Cerebellar cortex (tissue), 1 donor: ENCODE measurements at regions not wholly inside any gene's neighbourhood (a gene's known extent, or its start where the extent isn't known, plus 50 kb on each side); places are given as distances from the start of the nearest gene placed in this dataset.
"Not testable (repeated sequence)": the region's sequence is repeated elsewhere in the genome, so short reads cannot be mapped to it uniquely, and the experiment has no call there.

Experiments used
- DNase-seq: peaks from one replicate; pipeline ENCODE4 v3.0.0-alpha.2; 2015; ENCODE audit warnings: low spot score

DNA sequence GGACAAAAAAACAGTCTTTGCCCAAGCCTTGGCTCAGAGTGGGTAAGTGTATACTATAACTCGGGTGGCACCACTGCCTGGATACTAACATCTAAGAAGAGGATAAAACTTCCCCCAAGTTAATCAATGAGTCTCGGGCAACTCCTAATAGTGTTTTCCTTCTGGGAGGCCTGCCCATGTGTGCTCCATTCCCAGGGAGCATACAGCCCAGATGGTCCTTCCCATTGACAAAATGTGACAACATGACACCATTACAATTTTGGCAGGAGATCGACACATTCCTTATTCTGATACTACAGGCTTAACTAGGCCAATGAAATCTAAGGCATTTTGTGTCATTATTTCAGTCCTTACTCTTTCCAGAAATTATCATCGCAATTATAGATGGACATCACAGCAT lies 52.7 kb upstream of the CRIM1 start:
- no peak for DNase-seq

GRCh38 chr2:36301843-36302242 lies 53.7 kb upstream of the CRIM1 start:
- DNase-seq, result no peak

DNA sequence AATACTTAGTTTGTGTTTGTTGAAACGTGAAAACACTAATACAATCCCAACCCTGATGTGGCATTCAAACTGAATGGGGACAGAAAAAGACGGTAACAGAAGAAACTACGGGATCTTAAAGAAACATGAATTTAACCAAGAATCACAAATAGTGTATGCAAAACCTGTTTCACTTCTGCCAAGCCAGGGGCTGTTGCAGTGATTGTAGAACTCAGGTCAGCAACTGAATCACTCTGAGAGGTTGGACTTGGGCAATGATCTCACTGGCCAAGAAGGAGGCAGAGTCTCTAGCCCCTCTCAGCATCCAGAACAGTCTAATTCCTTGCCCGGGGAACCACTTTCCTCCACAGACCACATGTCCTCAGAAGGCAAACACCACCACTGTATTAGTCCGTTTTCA lies 54.9 kb upstream of the CRIM1 start:
- DNase-seq, result no peak

DNA sequence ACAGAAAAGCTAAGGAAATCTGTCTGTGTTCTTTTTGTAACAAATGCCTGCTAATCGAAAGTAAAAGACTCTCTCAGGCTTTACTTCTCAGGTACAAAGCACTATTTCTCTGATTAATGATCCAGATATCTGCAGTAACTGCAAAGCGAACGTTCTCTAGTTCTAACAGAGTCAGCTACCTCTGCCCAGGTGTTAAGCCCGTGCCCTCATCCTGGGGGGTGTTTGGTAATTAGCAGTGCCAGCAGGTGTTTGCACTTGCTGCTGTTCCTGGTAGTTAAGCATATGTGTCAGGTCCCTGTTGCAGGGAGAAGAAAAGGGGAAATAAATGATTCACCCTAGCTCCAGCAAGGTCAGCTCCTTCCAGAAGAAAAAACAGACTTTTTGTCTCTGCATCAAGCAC lies 58.8 kb upstream of the CRIM1 start:
- DNase-seq, result no peak

DNA sequence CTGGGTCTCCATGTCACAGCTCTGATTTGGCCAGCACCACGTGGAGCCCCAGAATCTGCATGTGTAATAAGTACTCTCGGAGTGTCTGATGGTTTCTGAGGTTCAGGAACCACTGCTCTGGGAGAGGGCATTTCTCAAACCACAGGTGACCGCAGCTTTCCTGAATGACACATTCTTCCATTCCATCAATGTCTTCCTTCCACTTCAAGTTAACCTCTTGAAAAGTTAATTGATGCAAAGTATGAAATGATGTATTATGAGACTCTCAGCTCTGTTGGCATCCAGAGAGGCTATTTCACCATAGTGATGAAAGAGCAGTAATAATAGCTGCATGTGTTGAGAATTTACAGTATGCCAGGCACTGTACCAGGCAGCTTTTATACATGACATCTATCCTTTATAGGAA lies 61.3 kb upstream of the CRIM1 start:
- no peak for DNase-seq

DNA sequence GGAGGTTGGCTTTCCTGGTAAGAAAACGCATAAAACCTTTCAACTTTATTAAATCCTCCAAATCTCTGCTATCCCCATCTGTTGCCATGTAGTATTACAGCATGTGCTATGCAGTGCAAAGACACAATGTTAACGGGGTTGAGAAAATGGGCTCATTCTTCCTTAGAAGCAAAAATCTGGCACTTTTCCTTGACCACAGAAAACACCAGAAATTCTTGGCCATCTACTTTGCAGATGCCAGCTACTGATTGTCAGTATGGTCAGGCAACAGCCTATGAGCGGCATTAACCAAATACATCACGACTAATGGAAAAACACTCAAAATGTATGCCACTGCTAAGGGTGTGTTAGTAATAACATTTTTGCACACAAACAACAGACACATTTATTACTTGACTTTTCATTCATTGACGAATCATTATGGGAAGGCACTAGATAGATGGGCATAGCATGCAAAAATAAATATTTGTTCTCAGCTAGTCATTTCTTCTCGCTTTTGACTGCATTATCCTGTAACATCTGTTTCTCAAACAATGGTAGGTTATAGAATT lies 65.2 kb upstream of the CRIM1 start:
- no peak for DNase-seq

DNA sequence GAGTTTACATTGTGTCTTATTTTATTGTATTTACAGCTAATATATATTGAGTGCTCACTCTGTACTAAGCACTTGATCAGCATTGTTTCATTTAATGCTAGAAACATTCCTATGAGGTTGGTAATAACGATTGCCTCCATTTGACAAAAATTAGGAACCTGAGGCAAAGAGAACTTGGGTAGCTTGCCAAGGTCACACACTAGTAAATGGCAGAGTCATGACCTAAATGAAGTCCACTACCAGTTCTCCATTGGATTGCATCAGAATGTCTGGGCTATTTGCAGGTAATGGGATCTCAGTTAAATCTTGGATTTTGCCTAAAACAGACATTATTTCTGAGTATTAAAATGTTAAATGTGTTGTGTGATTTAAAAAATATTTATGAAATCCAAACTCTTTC lies 65.8 kb upstream of the CRIM1 start:
- no peak for DNase-seq

GRCh38 chr2:36287363-36288275 lies 68.0 kb upstream of the CRIM1 start:
- DNase-seq, result no peak

- DNase-seq, result not testable (repeated sequence)
Measured at GRCh38 chr2:36279506-36279905, 76.1 kb upstream of the CRIM1 start.

GRCh38 chr2:36277881-36278523 lies 77.6 kb upstream of the CRIM1 start:
- DNase-seq, result no peak

DNA sequence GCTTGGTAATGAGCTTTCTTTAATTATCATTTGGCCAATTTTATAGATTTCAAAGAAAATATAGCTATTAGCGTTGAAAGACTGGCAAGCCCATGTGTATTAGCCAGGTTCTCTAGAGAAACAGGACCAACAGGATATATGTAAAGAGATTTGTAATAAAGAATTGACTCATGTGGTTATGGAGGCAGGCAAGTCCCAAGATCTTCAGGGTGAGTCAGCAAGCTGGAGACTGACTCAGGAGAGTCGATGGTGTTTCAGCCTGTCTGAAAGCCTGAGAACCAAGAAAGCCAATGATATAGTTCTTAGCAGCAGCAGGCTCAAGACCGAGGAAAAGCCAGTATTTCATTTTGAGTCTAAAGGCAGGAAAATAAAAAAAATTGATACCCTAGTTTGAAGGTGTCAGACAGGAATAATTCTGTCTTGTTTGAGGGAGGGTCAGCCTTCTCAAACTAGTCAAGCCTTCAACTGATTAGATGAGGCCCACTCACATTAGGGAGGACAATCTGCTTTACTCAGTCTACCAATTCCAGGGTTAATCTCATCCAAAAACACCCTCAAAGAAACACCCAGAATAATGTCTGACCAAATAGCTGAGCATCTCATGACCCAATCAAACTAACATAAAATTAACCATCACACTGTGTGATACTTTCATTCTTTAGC lies 78.3 kb upstream of the CRIM1 start:
- no peak for DNase-seq

- DNase-seq, result no peak
Measured at GRCh38 chr2:36271266-36271665, 84.3 kb upstream of the CRIM1 start.

DNA sequence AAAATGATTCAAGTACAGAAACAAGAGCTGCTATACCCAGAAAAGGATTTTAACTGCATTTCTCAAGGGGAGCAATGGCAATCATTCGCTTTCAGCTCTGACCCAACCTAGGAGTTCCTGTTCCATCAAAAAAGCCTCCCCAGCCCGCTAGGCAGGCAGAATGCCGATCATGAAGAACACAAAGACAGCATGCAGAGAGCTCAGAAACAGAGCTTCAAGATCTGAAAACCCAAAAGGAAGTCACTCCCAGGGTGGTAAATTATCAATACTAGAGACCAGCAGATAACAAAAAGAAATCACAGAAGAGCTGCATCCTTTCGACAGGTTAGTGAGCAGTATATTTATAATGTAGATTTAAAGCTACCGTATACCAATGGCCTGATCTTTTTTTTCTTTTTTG lies 84.8 kb upstream of the CRIM1 start:
- DNase-seq, result no peak

- DNase-seq, result no peak
Measured at GRCh38 chr2:36267194-36267593, 88.4 kb upstream of the CRIM1 start.

DNA sequence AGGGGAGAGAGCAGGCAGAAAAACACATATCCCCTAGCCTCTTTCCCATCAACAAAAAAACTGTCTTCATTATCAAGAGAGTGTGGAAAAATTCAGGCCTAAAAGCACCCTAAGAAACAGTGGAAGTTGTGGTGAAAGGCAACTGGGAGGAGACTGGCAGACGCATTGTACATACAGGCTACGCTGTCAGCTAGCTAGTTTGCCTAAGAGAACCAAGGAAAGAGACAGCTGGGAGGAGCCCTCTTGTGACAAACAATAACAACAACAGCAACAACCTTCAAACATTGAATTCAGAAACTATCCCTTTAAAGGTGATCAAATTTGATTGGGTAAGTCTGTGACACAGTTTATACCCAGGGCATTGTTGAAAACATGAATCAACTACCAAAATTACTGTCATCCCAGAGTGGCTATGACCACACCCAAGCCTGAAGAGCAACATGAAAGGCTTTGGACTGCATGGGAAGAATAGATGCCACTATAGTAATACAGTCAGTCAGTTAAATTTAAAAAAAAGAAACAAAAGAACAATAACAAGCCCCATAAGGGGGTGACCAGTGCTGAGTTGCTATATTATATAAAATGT lies 88.9 kb upstream of the CRIM1 start:
- DNase-seq, result no peak

DNA sequence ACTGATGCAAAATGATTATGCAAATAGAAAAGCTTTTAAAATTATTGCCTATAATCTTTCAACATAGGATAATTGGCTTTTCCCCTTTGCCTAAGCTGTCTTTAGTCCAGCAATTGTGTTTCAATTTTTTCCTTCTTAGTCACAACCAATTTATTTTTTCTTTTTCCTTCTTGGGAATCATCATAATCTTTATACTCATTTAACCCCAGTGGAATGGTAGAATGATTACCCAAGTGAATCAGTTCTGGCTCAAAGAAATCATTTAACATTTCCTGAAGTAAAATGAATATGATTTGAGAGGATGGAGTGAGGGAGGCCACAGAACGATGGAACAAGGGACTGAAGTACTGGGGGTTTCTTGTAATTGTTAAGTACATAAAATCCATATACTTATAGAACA lies 93.0 kb upstream of the CRIM1 start:
- no peak for DNase-seq

- no peak for DNase-seq
Measured at GRCh38 chr2:36255863-36256262, 99.7 kb upstream of the CRIM1 start.

DNA sequence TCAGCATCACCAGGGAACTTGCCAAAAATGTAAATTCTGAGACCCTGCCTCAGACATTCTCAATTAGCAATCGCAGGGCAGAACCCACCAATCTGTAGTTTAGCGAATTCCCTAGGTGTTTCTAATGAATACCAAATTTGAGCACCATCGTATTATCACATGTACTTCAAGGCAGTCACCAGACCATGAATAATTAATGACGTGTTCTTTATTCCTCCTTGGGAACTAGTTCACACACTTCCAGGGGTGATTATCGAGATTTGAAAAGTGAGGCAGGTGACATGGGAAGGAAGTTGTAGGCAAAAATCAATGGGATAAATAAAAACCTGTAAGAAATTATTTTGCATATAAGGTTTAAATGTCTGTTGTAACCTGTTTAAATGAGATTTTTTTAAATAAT lies 102.5 kb upstream of the CRIM1 start:
- no peak for DNase-seq

DNA sequence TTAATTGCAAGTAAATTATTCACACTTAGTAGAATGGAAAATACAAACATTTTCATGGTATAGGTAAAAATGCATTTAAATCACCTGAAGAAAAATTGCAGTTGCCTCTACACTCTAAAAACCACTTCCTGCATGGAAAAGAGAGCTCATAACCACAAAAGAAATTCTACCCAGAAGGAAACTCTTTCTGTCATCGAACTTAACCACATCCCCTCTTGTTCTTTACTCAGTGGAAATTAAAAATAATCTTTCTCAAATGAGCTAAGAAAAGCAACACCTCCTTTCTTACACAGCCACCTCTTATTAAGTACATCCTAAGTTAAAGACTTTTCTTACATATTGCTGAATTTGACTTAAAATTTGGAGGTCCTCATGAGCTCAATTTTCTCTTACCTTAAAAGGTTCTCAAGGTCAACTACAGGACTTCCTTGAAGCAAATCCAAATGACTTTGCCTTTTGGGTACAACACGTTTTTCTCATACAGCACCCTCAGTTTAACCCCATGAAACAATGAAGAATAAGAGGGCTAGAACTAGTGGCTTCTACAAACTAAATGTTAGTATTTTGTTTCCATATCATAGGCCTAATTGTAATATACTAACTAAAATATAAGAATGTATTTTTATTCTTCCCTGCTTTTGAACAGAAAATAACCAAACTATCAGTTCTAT lies 109.1 kb upstream of the CRIM1 start:
- no peak for DNase-seq

DNA sequence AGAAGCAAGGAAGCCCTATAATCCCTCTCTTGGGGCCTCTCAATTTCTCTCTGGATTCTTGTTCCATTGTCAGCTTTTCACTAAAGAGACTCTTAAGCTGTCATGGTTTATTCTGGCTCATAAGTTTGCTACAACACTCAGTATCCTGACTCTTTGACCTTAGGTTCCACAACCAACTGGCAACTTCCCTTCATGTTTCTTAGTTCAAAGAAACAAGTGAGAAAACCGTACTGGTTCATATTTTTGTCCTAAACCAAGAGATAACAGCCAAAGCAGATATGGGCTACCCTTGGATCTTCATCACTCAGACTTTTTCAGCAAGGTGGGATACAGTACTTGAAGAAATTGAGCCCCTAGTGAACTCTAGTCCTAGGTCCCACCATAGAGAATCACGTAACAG lies 109.9 kb upstream of the CRIM1 start:
- no peak for DNase-seq

DNA sequence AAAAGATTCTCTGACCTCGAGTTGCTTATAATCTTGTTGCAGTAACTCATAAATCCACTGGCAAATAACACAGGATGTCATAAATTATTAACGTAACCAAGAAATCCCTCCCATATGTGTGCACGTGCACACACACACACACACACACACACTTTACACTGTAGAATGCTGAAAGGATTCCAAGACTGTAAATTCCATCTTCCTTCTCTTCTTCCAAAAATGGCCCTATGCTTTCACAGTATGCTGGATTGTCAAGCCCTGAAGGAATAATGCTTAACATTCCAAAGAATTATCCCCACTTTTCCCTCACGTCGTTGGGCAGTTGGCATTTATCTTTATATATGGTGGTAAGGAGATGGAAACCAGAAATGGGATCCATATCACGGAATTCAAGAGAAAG lies 117.5 kb upstream of the CRIM1 start:
- no peak for DNase-seq

GRCh38 chr2:36235882-36236281 lies 119.7 kb upstream of the CRIM1 start:
- DNase-seq, result no peak
